ENCODE measurements at regions not wholly inside any gene's neighbourhood (a gene's known extent, or its start where the extent isn't known, plus 50 kb on each side); places are given as distances from the start of the nearest gene placed in this dataset.

DNA sequence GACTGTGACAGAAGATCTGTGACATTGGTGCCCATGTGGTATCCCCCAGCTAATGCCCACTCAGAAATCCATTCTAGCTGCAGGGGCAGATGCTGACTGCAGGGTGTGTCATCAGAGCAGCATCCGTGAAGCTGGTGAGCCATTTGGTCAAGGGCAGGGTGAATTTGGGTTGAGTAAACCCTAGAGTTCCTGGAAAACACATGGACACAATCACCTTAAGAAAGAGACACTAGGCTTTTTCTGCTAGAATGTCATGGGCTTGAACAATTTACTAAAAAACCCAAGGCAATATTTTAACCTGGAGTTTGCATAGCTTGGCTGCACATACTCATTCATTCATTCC, 100.0 kb downstream of the ADAMTS15 start:
- WGBS, 4 donors, result 40 to 70% (median 52%) methylated on average over 1 of the region's 1 CpG
- no peak for DNase-seq
- TF ChIP-seq, protein P1, sequence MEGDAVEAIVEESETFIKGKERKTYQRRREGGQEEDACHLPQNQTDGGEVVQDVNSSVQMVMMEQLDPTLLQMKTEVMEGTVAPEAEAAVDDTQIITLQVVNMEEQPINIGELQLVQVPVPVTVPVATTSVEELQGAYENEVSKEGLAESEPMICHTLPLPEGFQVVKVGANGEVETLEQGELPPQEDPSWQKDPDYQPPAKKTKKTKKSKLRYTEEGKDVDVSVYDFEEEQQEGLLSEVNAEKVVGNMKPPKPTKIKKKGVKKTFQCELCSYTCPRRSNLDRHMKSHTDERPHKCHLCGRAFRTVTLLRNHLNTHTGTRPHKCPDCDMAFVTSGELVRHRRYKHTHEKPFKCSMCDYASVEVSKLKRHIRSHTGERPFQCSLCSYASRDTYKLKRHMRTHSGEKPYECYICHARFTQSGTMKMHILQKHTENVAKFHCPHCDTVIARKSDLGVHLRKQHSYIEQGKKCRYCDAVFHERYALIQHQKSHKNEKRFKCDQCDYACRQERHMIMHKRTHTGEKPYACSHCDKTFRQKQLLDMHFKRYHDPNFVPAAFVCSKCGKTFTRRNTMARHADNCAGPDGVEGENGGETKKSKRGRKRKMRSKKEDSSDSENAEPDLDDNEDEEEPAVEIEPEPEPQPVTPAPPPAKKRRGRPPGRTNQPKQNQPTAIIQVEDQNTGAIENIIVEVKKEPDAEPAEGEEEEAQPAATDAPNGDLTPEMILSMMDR (IDR thresholded peaks at IDR 0.05), result no peak
- TF ChIP-seq POLR2A (IDR thresholded peaks at IDR 0.05), result no peak

DNA sequence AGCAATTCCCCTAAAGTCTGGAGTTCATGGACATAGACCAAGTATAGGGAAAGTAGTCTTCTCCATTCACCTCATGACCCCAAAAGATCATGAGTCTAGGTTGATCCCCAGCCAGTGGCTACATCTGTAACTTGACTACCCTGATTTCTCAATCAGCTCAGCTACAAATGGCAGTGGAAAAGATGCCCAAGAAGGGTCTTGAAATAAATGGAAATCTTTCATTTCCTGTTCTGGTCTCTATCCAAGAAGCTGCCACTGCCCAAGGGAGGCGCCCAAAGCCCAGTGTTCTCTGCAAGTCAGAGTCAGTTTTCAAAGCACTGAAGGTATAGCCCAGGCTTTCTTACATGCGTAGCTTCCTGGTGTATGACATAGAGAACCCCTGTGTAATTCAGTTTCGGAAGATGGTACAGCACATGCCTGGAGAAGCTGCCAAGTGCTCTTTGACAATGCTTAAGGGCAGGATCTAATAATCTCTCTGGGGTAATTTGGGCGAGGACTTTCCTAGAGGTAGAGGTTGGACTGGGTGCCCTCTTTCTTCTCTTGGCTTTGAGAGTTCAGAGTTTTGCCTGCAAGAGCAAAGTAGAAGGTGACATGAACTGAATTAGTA, 101.1 kb downstream of the ADAMTS15 start:
- intact Hi-C loops (cut with DNase I), result no loop called here
- no peak for DNase-seq
- Histone ChIP-seq H3K9me3 (replicated peaks in 1 of 3) (no peaks in the 10 kb centered on the region), H3K36me3 (replicated peaks in 1 of 2) (no peaks in the 10 kb centered on the region), H3K4me3 (no peak overlapping the region), H3K27me3 (no peaks in the 10 kb centered on the region), H3K27ac (no peak overlapping the region), H3K4me1 (replicated peaks in 1 of 2) (no peaks in the 10 kb centered on the region)
- 65 to 87% (median 74%) methylated on average over 3 to 4 of the region's 4 CpGs for WGBS, 4 donors
- TF ChIP-seq POLR2A (IDR thresholded peaks at IDR 0.05), result no peak
- TF ChIP-seq, protein P1 (IDR thresholded peaks at IDR 0.05), result no peak

More for the DNA sequence above, 100.0 kb downstream of the ADAMTS15 start:
- intact Hi-C loops (cut with DNase I), result no loop called here
- H3K27me3 ChIP-seq, result no peaks in the 10 kb centered on the region
- no peaks in the 10 kb centered on the region for H3K36me3 ChIP-seq (replicated peaks in 1 of 2)
- H3K9me3 ChIP-seq (replicated peaks in 1 of 3), result no peaks in the 10 kb centered on the region
- no peak overlapping the region for H3K4me3 ChIP-seq
- no peaks in the 10 kb centered on the region for H3K4me1 ChIP-seq (replicated peaks in 1 of 2)
- no peak overlapping the region for H3K27ac ChIP-seq

DNA sequence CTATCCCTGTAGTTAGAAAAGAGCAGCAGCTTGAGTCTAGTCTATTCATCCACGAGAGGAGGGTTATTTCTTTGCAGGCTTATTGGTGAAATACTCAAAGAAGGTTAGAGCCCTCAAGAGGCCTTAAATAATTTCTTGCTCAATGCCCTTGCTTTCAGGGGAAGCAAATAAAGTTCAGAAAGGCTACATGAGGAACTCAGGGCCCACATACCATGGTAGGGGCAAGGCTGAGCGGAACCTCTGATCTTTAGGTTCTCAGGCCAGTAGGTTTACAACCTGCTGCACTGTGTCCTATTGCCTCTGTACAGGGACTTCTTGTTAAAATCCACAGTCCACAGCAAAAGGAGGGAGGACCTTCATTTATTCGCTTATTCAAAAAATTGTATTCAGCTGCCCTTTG, 101.7 kb downstream of the ADAMTS15 start:
- Histone ChIP-seq H3K27ac (no peak overlapping the region), H3K4me3 (no peak overlapping the region), H3K27me3 (no peaks in the 10 kb centered on the region), H3K36me3 (replicated peaks in 1 of 2) (no peaks in the 10 kb centered on the region), H3K9me3 (replicated peaks in 1 of 3) (no peaks in the 10 kb centered on the region), H3K4me1 (replicated peaks in 1 of 2) (no peaks in the 10 kb centered on the region)
- 81 to 96% (median 88%) methylated on average over 3 of the region's 3 CpGs for WGBS, 4 donors
- DNase-seq, result no peak
- intact Hi-C loops (cut with DNase I), result no loop called here
- TF ChIP-seq, protein P1 (IDR thresholded peaks at IDR 0.05), result no peak
- no peak for TF ChIP-seq POLR2A (IDR thresholded peaks at IDR 0.05)

DNA sequence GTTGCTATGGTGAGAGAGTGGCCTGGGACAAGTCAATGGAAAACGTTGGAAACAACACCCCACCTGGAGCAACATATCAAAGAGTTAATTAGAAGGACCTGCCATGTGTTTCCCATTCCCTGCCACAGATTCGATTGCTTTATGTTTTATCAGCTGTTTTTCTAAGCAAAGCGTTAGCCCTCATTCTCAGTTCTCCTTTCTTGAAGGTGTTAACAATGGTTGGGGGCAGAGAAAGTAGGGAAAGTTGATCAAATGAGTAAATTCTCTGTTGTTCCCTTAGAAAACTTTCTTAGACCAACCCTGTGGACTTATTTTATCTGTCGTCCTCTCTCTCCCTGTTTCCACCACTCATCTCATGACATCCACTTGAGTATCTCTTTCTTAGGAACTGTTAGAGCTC, 102.5 kb downstream of the ADAMTS15 start:
- H3K4me1 ChIP-seq (replicated peaks in 1 of 2), result no peaks in the 10 kb centered on the region
- 55 to 58% (median 56%) methylated on average over 4 of the region's 4 CpGs for WGBS, 4 donors
- DNase-seq, result no peak
- no peak overlapping the region for H3K4me3 ChIP-seq
- TF ChIP-seq, protein P1 (IDR thresholded peaks at IDR 0.05), result no peak
- H3K27ac ChIP-seq, result no peak overlapping the region
- no peaks in the 10 kb centered on the region for H3K9me3 ChIP-seq (replicated peaks in 1 of 3)
- intact Hi-C loops (cut with DNase I), result no loop called here
- no peaks in the 10 kb centered on the region for H3K36me3 ChIP-seq (replicated peaks in 1 of 2)
- H3K27me3 ChIP-seq, result no peaks in the 10 kb centered on the region
